Activated T-cell treated with anti-CD3 and anti-CD28 coated beads for 24 hours (primary cell): ENCODE measurements at regions not wholly inside any gene's neighbourhood (a gene's known extent, or its start where the extent isn't known, plus 50 kb on each side); places are given as distances from the start of the nearest gene placed in this dataset.
A peak's percentile ranks its signal among the peaks of the same experiment; 100 is the strongest.
"Not testable (repeated sequence)": the region's sequence is repeated elsewhere in the genome, so short reads cannot be mapped to it uniquely, and the experiment has no call there.

Source experiments
- DNase-seq: peaks from one replicate; pipeline ENCODE4 v3.0.0-alpha.2; 2020; ENCODE audit warnings: low read depth

- no peak for DNase-seq
Observed at GRCh38 chr11:57871231-57871630, 109.6 kb downstream of the CTNND1 start.

DNA sequence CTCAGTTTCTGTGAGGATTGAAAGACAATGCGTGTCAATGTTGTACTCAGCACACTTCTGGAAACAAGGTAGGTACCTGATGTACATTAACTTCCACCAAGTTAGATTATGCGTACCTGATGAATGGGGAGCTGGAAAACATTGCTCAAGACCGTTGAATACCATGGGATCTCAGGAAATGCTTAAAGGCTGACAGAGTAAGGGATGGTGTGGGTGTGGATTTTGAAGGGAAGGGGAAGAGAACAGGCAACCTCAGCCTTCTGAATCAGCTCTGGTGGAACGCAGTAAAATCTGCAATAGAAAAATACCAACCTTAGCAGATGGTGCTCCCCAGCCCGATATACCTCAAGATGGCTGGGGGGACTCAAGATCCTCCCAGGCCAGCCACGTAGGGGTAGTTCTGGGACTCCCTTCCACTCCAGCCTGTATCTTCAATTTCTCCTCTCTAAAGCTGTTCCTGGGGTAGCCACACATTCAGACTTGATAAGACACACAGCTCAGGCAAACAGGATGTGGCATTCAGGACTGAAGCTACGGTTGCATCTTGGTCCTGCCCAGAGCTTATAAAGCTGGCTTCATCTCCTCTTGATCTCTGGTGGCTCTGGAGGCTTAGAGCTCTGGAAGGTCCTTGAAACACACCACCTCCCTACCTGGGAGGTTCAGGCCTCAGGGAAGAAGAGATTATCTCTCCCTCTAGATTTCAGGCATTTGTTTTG lies 111.8 kb downstream of the CTNND1 start:
- DNase-seq, result no peak

DNA sequence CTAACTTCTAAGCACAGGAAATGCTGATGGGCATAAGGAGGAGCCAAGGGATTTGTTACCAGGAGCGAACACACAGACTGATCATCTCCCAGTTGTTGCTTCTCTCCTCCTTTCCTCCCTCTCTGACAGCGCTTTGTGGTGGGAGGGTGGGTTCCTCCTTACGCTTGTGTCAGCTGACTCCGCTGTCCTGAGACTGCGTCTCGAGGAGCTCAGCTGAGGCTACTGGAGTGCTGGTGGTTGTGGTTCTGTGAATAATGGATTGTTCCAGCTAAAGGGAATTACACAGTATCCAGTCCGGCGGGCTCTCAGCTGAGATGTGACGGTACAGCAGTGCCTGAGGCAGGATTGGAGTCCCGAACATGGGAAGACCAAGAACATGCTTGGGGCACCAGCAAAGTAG lies 113.4 kb downstream of the CTNND1 start:
- DNase-seq, result no peak

GRCh38 chr11:57881647-57882046 lies 120.0 kb downstream of the CTNND1 start:
- DNase-seq, result no peak

- DNase-seq, result no peak
Observed at GRCh38 chr11:57883630-57884029, 122.0 kb downstream of the CTNND1 start.

DNA sequence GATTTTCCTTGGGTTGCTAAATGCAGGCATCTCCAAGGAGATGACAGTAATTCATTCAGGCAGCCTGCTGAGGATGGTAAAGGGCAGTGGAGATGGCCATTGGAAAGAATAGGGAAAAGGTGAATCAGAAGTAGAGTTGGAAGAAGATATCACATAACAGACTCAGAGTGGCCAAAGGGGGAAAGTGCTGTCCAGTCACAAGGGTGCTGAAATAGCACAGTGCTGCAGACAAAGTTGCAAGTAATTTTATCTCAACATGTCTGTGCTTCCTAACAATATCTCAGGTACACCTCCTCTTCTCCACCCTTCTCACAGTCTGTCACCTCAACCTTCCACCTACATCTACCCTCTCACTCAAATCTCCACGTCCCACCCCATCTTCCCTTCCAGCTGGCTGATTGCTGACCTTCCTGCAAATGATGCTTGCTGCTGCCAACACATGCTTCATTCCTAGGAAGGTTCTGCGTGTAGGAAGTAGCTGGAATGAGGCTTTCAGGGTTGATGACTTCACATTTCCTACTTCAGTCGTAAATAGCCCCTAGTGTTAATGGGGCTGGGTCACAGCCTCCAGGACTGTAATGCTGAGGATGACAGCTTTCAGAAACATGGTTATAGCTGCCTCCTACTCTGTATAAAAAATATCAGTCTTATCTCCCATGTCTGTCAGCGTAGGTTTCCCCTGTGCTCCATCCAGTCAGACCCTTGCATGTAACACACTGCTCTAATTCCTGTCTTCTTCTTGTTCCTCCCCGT lies 123.9 kb downstream of the CTNND1 start:
- no peak for DNase-seq

- DNase-seq, result no peak
Observed at GRCh38 chr11:57888386-57888785, 126.8 kb downstream of the CTNND1 start.

GRCh38 chr11:57890521-57890920 lies 128.9 kb downstream of the CTNND1 start:
- no peak for DNase-seq

- not testable (repeated sequence) for DNase-seq
Observed at GRCh38 chr11:57893200-57893599, 130.5 kb upstream of the OR9Q1 start.

DNA sequence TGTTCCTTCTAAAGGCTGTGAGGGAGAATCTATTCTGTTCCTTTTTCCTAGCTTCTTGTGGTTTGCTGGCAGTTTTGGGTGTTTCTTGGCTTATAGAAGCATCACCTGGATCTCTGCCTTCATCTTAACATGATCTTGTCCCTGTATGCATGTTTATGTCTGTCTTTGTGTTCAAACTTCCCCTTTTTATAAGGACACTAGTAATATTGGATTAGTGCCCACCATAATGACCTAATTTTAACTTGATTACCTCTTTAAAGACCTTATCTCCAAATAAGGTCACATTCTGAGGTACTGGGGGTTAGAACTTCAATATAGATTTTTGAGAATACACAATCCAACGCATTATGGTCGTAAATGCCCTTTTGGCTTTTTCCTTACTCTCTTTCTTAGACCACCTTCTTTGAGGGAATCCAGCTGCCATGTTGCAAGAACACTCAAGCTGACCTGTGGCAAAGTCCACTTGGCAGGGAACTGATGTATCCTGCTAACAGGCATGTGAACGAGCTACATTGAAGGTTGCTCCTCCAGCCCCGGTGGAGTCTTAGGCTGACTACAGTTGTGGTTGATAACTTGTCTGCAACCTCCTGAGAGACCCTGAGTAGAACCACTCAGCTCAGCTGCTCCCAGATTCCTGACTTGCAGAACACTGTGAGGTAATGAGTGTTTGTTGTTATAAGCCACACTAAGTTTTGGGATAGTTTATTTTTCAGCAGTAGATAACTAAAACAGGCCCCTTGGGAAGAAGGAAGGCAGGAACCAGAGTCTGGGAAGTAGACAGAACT lies 127.1 kb upstream of the OR9Q1 start:
- DNase-seq, result no peak

DNA sequence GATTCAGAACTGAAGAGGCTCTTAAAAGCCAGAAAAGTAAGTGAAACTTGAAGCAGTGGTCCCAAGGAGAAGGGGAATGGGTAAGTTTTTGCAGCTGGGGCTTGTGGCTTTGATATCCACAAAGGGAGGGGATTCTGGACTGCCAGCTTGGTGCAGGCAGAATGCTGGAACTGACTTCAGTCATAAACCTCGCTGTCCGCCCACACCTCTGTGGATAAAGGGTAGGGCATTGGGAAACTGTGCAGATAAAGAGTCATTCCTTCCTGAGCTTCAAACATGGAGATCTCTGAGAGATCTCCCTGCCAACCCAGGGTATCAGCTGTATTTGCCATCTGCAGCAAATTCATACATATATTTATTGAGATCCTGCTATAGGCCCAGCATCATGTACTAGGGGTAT lies 124.3 kb upstream of the OR9Q1 start:
- DNase-seq, result no peak

- DNase-seq, result no peak
Observed at GRCh38 chr11:57900320-57900719, 123.4 kb upstream of the OR9Q1 start.

GRCh38 chr11:57901278-57901677 lies 122.4 kb upstream of the OR9Q1 start:
- DNase-seq, result no peak

DNA sequence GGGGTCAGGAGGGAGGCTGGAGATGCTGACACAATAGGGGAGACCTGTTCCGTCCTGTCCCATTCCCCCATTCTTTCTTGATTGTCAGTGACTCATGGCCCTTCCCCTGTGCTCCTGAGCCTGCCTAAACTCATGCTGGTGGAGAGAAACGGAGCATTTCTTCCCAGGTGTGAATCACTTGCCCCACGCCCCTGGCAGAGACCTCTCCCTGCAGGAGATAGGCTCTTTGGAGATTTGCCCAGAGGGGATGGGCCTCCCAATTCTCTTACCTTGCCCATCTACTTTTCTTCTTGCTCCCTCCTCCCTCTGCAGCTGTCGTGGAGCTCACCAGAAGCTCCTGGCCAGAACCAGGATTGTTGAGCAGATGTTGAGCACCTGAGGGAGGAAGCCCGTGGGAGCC lies 121.9 kb upstream of the OR9Q1 start:
- DNase-seq, result no peak

GRCh38 chr11:57903011-57903410 lies 120.7 kb upstream of the OR9Q1 start:
- no peak for DNase-seq

GRCh38 chr11:57903441-57904123 lies 120.1 kb upstream of the OR9Q1 start:
- DNase-seq, result peak; percentile 3

DNA sequence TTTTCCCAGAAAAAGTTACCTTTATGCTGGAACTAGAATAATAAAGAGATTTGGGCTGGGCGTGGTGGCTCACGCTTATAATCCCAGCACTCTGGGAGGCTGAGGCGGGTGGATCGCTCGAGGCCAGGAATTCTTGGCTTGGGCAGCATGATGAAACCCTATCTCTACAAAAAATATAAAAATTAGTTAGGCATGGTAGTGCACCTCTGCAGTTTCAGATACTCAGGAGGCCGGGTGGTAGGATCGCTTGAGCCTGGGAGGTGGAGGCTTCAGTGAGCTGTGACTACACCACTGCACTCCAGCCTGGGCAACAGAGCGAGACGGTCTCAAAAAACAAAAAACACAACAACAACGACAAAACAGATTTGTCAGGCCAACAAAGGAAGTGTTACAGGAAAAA lies 119.3 kb upstream of the OR9Q1 start:
- no peak for DNase-seq

- no peak for DNase-seq
Observed at GRCh38 chr11:57905439-57905838, 118.2 kb upstream of the OR9Q1 start.

GRCh38 chr11:57908399-57908798 lies 115.3 kb upstream of the OR9Q1 start:
- not testable (repeated sequence) for DNase-seq

- not testable (repeated sequence) for DNase-seq
Observed at GRCh38 chr11:57911522-57911921, 112.2 kb upstream of the OR9Q1 start.

GRCh38 chr11:57913715-57914704 lies 109.7 kb upstream of the OR9Q1 start:
- no peak for DNase-seq
